Gastrocnemius medialis (tissue), 4 donors: ENCODE measurements at regions not wholly inside any gene's neighbourhood (a gene's known extent, or its start where the extent isn't known, plus 50 kb on each side); places are given as distances from the start of the nearest gene placed in this dataset.

Experiments used
- POLR2A ChIP-seq, 2 donors: fragments of 450-650 bp; IDR thresholded peaks; one replicate each; pipeline ENCODE4 v1.6.1; 2017; ENCODE audit warnings: antibody characterized with exemption in 2 of 2, mild to moderate bottlenecking in 2 of 2, moderate library complexity in 2 of 2
- TF ChIP-seq, protein P1 (sequence below), 5 experiments: fragments of 450-650 bp in 3 of 5; fragments of 200-600 bp in 2 of 5; sonication (generic) in 2 of 5; IDR thresholded peaks in 4 of 5; conservative IDR thresholded peaks in 1 of 5; 1 replicate in 4 of 5; 2 replicates in 1 of 5; pipeline ENCODE4 v1.5.1; 2016 to 2019; ENCODE audit warnings: antibody characterized with exemption in 5 of 5, mild to moderate bottlenecking in 3 of 5, moderate library complexity in 3 of 5

DNA sequence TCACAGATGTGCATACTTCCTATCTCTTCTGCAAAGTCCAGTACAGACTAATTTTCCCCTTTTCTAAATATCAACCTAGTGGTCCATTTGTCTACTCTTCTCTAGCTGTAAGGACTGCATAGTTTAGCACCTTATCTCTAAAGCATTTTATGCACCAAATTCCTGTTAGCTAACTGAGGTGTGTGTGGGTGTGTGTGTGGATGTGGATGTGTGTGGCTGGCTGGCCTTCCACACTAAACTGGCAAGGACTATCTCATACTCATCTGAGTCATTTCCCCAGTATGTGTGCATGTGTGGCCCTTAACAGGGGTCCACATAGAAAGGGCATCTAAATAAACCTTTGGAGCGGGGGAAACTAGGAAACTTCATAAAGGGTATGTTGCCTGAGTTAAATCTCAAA lies 139.6 kb downstream of the TTC32 start:
- TF ChIP-seq, protein P1, sequence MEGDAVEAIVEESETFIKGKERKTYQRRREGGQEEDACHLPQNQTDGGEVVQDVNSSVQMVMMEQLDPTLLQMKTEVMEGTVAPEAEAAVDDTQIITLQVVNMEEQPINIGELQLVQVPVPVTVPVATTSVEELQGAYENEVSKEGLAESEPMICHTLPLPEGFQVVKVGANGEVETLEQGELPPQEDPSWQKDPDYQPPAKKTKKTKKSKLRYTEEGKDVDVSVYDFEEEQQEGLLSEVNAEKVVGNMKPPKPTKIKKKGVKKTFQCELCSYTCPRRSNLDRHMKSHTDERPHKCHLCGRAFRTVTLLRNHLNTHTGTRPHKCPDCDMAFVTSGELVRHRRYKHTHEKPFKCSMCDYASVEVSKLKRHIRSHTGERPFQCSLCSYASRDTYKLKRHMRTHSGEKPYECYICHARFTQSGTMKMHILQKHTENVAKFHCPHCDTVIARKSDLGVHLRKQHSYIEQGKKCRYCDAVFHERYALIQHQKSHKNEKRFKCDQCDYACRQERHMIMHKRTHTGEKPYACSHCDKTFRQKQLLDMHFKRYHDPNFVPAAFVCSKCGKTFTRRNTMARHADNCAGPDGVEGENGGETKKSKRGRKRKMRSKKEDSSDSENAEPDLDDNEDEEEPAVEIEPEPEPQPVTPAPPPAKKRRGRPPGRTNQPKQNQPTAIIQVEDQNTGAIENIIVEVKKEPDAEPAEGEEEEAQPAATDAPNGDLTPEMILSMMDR (IDR thresholded peaks at IDR 0.05 in 4 of 5, conservative IDR thresholded peaks at IDR 0.05 in 1 of 5) = no peak
- no peak for TF ChIP-seq POLR2A (IDR thresholded peaks at IDR 0.05)
